H1 (cell line): ENCODE measurements at regions not wholly inside any gene's neighbourhood (a gene's known extent, or its start where the extent isn't known, plus 50 kb on each side); places are given as distances from the start of the nearest gene placed in this dataset.
"Not testable (repeated sequence)": the region's sequence is repeated elsewhere in the genome, so short reads cannot be mapped to it uniquely, and the experiment has no call there.

Experiments
- TF ChIP-seq, protein P1 (sequence below), 3 experiments: IDR thresholded peaks; 1 replicate in 2 of 3; 2 replicates in 1 of 3; pipeline versions ENCODE4 v1.5.1 to v1.6.1; 2011; ENCODE audit warnings: low read length in 3 of 3, mild to moderate bottlenecking in 3 of 3, inconsistent platforms in 2 of 3, low read depth in 1 of 3, moderate library complexity in 1 of 3; ENCODE audit not compliant: insufficient read depth in 1 of 3; ENCODE audit errors: control extremely low read depth in 1 of 3
- TF ChIP-seq, protein P2 (sequence below): IDR thresholded peaks from 2 replicates; pipeline ENCODE4 v1.6.1; 2011; ENCODE audit warnings: low read length, improper control_type of control experiment

DNA sequence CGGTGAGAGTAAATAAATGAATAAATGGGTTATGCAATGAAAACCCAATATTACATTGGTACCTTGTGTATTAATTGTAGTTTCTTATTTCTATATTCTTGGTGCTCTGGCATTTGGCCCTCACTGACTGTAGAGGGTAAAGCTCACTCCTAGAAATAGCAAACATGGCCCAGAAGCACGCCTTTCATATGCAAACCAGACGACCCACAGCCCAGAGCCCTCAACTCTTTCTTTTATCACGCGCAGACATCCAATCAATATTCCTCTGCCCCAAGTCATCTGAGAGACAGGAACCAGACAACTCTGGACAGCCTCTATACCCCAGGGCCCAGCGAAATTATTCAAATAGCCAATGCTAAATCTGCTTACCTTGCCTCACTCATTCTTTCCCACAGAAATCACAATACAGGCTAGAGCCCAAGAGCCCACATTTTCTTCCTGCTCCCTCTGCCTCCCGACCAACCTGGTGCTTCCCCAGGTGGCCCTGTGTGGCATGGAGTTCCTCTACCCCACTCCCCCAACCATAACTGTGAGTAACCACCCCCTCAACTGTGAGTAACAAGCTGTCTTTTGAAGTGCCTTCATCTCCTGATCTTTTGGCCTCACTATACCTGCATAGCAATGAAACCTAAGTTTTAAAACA is 425.1 kb upstream of the SPATA31A3 start:
- TF ChIP-seq, protein P1, sequence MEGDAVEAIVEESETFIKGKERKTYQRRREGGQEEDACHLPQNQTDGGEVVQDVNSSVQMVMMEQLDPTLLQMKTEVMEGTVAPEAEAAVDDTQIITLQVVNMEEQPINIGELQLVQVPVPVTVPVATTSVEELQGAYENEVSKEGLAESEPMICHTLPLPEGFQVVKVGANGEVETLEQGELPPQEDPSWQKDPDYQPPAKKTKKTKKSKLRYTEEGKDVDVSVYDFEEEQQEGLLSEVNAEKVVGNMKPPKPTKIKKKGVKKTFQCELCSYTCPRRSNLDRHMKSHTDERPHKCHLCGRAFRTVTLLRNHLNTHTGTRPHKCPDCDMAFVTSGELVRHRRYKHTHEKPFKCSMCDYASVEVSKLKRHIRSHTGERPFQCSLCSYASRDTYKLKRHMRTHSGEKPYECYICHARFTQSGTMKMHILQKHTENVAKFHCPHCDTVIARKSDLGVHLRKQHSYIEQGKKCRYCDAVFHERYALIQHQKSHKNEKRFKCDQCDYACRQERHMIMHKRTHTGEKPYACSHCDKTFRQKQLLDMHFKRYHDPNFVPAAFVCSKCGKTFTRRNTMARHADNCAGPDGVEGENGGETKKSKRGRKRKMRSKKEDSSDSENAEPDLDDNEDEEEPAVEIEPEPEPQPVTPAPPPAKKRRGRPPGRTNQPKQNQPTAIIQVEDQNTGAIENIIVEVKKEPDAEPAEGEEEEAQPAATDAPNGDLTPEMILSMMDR (IDR thresholded peaks at IDR 0.05; ENCODE audit: control extremely low read depth in 1 of 3, insufficient read depth in 1 of 3, low read depth in 1 of 3, low read length in 3 of 3): not testable (repeated sequence)
- TF ChIP-seq, protein P2, sequence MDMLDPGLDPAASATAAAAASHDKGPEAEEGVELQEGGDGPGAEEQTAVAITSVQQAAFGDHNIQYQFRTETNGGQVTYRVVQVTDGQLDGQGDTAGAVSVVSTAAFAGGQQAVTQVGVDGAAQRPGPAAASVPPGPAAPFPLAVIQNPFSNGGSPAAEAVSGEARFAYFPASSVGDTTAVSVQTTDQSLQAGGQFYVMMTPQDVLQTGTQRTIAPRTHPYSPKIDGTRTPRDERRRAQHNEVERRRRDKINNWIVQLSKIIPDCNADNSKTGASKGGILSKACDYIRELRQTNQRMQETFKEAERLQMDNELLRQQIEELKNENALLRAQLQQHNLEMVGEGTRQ: not testable (repeated sequence)
